ENCODE measurements at regions not wholly inside any gene's neighbourhood (a gene's known extent, or its start where the extent isn't known, plus 50 kb on each side); places are given as distances from the start of the nearest gene placed in this dataset.

DNA sequence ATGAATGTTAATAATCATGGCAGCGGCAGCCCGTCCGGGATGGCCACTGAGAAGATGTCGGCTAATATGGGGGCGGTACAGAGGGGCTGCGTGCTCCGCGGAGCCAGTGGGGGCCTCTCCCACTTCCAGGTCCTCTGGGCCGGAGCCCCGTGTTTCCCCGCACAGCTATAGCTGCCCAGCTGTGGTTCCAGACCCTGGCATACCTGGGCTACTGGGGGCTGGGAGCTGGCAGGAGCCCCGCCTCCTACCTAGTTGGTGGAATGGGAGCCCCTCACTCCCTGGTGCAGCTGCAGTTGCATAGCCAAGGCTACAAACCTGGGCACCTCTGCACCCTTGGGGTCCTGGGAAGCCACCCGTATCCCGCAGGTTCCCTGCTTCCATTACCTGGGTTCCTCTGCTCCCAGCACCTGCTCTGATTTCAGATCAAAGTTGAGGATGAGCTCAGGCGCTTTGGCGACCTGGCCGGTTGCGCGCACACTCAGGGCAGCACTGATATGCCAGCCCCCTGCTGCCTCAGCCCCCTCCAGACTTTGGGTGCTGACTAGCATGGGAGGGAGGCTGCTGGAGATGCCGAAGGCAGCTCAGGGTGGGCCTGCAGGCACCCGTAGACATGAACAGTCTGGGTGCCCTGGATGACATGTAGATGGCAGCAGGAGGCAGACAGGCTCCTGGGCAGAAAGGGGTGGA, 236.5 kb upstream of the SEMA3D start:
- TF ChIP-seq CTCF (IDR thresholded peaks at IDR 0.05) (no peak), POLR2AphosphoS5 (IDR thresholded peaks at IDR 0.05) (no peak), EP300 (IDR thresholded peaks at IDR 0.05) (no peak), POLR2A (IDR thresholded peaks at IDR 0.05; ENCODE audit: low read depth) (no peak)

All from esophagus muscularis mucosa (tissue), 4 donors.